Mucosa of descending colon (tissue), 3 donors: ENCODE measurements at regions not wholly inside any gene's neighbourhood (a gene's known extent, or its start where the extent isn't known, plus 50 kb on each side); places are given as distances from the start of the nearest gene placed in this dataset.

ENCODE experiments used
- ATAC-seq: fragments of 200-7000 bp; cut with Tn5 transposase; one replicate; pipeline ENCODE4 v1.9.1; 2020; ENCODE audit warnings: mild to moderate bottlenecking, moderate library complexity
- DNase-seq, 3 donors: peaks; one replicate each; pipeline ENCODE4 v3.0.0-alpha.2; 2020
- H3K36me3 ChIP-seq: fragments of 200-600 bp; one replicate; pipeline ENCODE4 v1.8.0; 2021; ENCODE audit warnings: low read depth, mild to moderate bottlenecking
- H3K4me1 ChIP-seq: fragments of 200-600 bp; one replicate; pipeline ENCODE4 v1.8.0; 2021; ENCODE audit warnings: low read depth, mild to moderate bottlenecking
- H3K4me3 ChIP-seq: fragments of 200-600 bp; one replicate; pipeline ENCODE4 v1.8.0; 2021; ENCODE audit warnings: mild to moderate bottlenecking
- H3K9me3 ChIP-seq: fragments of 200-600 bp; one replicate; pipeline ENCODE4 v1.8.0; 2021; ENCODE audit warnings: mild to moderate bottlenecking
- intact Hi-C, 2 donors: fragments of 100-400 bp; cut with DNase I in 1 of 2; cut with micrococcal nuclease in 1 of 2; formaldehyde crosslinking; loops; one replicate each; pipeline versions ENCODE4 v1.11.0 to v1.11.1; 2022; cut with DNase I, micrococcal nuclease
- TF ChIP-seq, protein P1 (sequence below): fragments of 200-600 bp; IDR thresholded peaks from one replicate; pipeline ENCODE4 v1.8.0; 2022; ENCODE audit warnings: antibody characterized with exemption, mild to moderate bottlenecking
- donor health status: DM: no; HTN: no; CAD: no; lungs with moderate emphysema.
- donor health status: DM: no; HTN: no; CAD: no.
- donor health status: DM: no; HTN: yes; CAD: no.

DNA sequence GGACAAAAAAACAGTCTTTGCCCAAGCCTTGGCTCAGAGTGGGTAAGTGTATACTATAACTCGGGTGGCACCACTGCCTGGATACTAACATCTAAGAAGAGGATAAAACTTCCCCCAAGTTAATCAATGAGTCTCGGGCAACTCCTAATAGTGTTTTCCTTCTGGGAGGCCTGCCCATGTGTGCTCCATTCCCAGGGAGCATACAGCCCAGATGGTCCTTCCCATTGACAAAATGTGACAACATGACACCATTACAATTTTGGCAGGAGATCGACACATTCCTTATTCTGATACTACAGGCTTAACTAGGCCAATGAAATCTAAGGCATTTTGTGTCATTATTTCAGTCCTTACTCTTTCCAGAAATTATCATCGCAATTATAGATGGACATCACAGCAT, 52.7 kb upstream of the CRIM1 start:
- intact Hi-C loops: no loop called here
- no peaks in the 10 kb centered on the region for H3K4me1 ChIP-seq
- no peak overlapping the region for H3K4me3 ChIP-seq
- DNase-seq: no peak
- H3K9me3 ChIP-seq: no peaks in the 10 kb centered on the region
- TF ChIP-seq, protein P1, sequence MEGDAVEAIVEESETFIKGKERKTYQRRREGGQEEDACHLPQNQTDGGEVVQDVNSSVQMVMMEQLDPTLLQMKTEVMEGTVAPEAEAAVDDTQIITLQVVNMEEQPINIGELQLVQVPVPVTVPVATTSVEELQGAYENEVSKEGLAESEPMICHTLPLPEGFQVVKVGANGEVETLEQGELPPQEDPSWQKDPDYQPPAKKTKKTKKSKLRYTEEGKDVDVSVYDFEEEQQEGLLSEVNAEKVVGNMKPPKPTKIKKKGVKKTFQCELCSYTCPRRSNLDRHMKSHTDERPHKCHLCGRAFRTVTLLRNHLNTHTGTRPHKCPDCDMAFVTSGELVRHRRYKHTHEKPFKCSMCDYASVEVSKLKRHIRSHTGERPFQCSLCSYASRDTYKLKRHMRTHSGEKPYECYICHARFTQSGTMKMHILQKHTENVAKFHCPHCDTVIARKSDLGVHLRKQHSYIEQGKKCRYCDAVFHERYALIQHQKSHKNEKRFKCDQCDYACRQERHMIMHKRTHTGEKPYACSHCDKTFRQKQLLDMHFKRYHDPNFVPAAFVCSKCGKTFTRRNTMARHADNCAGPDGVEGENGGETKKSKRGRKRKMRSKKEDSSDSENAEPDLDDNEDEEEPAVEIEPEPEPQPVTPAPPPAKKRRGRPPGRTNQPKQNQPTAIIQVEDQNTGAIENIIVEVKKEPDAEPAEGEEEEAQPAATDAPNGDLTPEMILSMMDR: no peak
- H3K36me3 ChIP-seq: no peaks in the 10 kb centered on the region
- no peak for ATAC-seq

DNA sequence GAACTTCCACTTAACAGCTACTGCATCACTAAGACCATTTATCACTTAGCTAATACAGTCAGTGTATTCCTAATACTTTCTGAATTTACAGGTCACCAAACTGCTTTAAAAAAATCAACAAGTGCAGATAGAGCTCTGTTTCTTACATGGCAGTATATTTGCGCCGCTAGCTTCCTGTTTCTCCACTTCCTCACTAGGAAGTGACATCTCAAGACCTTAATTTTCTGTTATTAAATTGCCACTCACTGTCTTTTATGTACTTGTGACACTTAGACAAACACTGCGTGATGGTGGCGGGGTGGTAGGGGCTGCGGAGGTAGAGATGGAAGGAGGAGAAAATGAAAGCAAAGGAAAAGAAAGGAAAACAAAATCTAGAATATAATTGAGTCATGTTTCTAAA, 53.7 kb upstream of the CRIM1 start:
- H3K9me3 ChIP-seq: no peaks in the 10 kb centered on the region
- no peaks in the 10 kb centered on the region for H3K36me3 ChIP-seq
- TF ChIP-seq, protein P1: no peak
- no peak for DNase-seq
- intact Hi-C loops: no loop called here
- no peaks in the 10 kb centered on the region for H3K4me1 ChIP-seq
- ATAC-seq: no peak
- no peak overlapping the region for H3K4me3 ChIP-seq

DNA sequence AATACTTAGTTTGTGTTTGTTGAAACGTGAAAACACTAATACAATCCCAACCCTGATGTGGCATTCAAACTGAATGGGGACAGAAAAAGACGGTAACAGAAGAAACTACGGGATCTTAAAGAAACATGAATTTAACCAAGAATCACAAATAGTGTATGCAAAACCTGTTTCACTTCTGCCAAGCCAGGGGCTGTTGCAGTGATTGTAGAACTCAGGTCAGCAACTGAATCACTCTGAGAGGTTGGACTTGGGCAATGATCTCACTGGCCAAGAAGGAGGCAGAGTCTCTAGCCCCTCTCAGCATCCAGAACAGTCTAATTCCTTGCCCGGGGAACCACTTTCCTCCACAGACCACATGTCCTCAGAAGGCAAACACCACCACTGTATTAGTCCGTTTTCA, 54.9 kb upstream of the CRIM1 start:
- TF ChIP-seq, protein P1: no peak
- no peak for ATAC-seq
- Histone ChIP-seq H3K36me3 (no peaks in the 10 kb centered on the region), H3K4me3 (no peak overlapping the region), H3K9me3 (no peaks in the 10 kb centered on the region), H3K4me1 (no peaks in the 10 kb centered on the region)
- intact Hi-C loops: no loop called here
- DNase-seq: no peak

DNA sequence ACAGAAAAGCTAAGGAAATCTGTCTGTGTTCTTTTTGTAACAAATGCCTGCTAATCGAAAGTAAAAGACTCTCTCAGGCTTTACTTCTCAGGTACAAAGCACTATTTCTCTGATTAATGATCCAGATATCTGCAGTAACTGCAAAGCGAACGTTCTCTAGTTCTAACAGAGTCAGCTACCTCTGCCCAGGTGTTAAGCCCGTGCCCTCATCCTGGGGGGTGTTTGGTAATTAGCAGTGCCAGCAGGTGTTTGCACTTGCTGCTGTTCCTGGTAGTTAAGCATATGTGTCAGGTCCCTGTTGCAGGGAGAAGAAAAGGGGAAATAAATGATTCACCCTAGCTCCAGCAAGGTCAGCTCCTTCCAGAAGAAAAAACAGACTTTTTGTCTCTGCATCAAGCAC, 58.8 kb upstream of the CRIM1 start:
- TF ChIP-seq, protein P1: no peak
- intact Hi-C loops: no loop called here
- no peaks in the 10 kb centered on the region for H3K9me3 ChIP-seq
- no peaks in the 10 kb centered on the region for H3K4me1 ChIP-seq
- DNase-seq (no peak), ATAC-seq (no peak)
- no peak overlapping the region for H3K4me3 ChIP-seq
- no peaks in the 10 kb centered on the region for H3K36me3 ChIP-seq

DNA sequence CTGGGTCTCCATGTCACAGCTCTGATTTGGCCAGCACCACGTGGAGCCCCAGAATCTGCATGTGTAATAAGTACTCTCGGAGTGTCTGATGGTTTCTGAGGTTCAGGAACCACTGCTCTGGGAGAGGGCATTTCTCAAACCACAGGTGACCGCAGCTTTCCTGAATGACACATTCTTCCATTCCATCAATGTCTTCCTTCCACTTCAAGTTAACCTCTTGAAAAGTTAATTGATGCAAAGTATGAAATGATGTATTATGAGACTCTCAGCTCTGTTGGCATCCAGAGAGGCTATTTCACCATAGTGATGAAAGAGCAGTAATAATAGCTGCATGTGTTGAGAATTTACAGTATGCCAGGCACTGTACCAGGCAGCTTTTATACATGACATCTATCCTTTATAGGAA, 61.3 kb upstream of the CRIM1 start:
- H3K36me3 ChIP-seq: no peaks in the 10 kb centered on the region
- TF ChIP-seq, protein P1: no peak
- no peak for ATAC-seq
- H3K4me3 ChIP-seq: no peak overlapping the region
- intact Hi-C loops: no loop called here
- no peaks in the 10 kb centered on the region for H3K9me3 ChIP-seq
- no peaks in the 10 kb centered on the region for H3K4me1 ChIP-seq
- DNase-seq: no peak

DNA sequence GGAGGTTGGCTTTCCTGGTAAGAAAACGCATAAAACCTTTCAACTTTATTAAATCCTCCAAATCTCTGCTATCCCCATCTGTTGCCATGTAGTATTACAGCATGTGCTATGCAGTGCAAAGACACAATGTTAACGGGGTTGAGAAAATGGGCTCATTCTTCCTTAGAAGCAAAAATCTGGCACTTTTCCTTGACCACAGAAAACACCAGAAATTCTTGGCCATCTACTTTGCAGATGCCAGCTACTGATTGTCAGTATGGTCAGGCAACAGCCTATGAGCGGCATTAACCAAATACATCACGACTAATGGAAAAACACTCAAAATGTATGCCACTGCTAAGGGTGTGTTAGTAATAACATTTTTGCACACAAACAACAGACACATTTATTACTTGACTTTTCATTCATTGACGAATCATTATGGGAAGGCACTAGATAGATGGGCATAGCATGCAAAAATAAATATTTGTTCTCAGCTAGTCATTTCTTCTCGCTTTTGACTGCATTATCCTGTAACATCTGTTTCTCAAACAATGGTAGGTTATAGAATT, 65.2 kb upstream of the CRIM1 start:
- DNase-seq (no peak), ATAC-seq (no peak)
- intact Hi-C loops: no loop called here
- TF ChIP-seq, protein P1: no peak
- Histone ChIP-seq H3K4me3 (no peak overlapping the region), H3K9me3 (no peaks in the 10 kb centered on the region), H3K36me3 (no peaks in the 10 kb centered on the region), H3K4me1 (no peaks in the 10 kb centered on the region)
